A673 (cell line): ENCODE measurements at regions not wholly inside any gene's neighbourhood (a gene's known extent, or its start where the extent isn't known, plus 50 kb on each side); places are given as distances from the start of the nearest gene placed in this dataset.

Experiments
- BruUV-seq: library from RNA; stranded (reverse); fragments of 400-500 nt; replicated peaks from 2 replicates; lab custom pipeline; 2021; lab: Mats Ljungman, UMichigan
- CTCF ChIA-PET: fragments of 300-600 bp; sonication (Branson Sonifier 250); formaldehyde crosslinking; loops from one replicate; lab custom pipeline; 2022; ENCODE audit warnings: antibody characterized with exemption; lab: Charles Lee
- POLR2A ChIA-PET: fragments of 300-600 bp; sonication (Branson Sonifier 250); formaldehyde crosslinking; loops from one replicate; lab custom pipeline; 2022; ENCODE audit warnings: antibody characterized with exemption; ENCODE audit not compliant: low non-redundant PET; lab: Charles Lee
- DNase-seq: peaks from one replicate; pipeline ENCODE4 v3.0.0-alpha.2; 2015; ENCODE audit warnings: low spot score
- H3K27ac ChIP-seq: fragments of 200-600 bp; sonication (generic); 2 replicates; pipeline ENCODE4 v1.5.1; 2016; ENCODE audit warnings: mixed run types, low read depth, mild to moderate bottlenecking, mixed read lengths, antibody characterized with exemption, low read length; ENCODE audit not compliant: poor library complexity, severe bottlenecking
- H3K27me3 ChIP-seq: fragments of 200-600 bp; sonication (generic); replicated peaks from 2 replicates; pipeline ENCODE4 v1.6.1; 2017; ENCODE audit warnings: mixed run types, low read depth, mild to moderate bottlenecking, mixed read lengths, antibody characterized with exemption, low read length; ENCODE audit not compliant: insufficient read depth, poor library complexity
- H3K36me3 ChIP-seq: fragments of 200-600 bp; sonication (generic); 2 replicates; pipeline ENCODE4 v1.6.1; 2016; ENCODE audit warnings: mixed run types, mild to moderate bottlenecking, mixed read lengths, antibody characterized with exemption, low read length; ENCODE audit not compliant: insufficient read depth, poor library complexity, severe bottlenecking
- H3K4me1 ChIP-seq: fragments of 200-600 bp; sonication (generic); 2 replicates; pipeline ENCODE4 v1.6.1; 2017; ENCODE audit warnings: mixed run types, mild to moderate bottlenecking, mixed read lengths, antibody characterized with exemption, low read length; ENCODE audit not compliant: insufficient read depth, poor library complexity, severe bottlenecking
- H3K4me3 ChIP-seq: fragments of 200-600 bp; sonication (generic); 2 replicates; pipeline ENCODE4 v1.5.1; 2016; ENCODE audit warnings: low read depth, mixed run types, mild to moderate bottlenecking, mixed read lengths, low read length; ENCODE audit not compliant: poor library complexity, severe bottlenecking
- H3K9me3 ChIP-seq: fragments of 200-600 bp; sonication (generic); 2 replicates; pipeline ENCODE4 v1.6.1; 2016; ENCODE audit warnings: mixed run types, low read depth, mild to moderate bottlenecking, mixed read lengths, antibody characterized with exemption, low read length; ENCODE audit not compliant: poor library complexity, severe bottlenecking
- EZH2 ChIP-seq: fragments of 200-600 bp; sonication (generic); IDR thresholded peaks from 2 replicates; pipeline ENCODE4 v1.6.1; 2017; ENCODE audit warnings: borderline replicate concordance, low read depth, mild to moderate bottlenecking, mixed read lengths, antibody characterized with exemption, low read length; ENCODE audit not compliant: poor library complexity, severe bottlenecking
- intact Hi-C: fragments of 100-400 bp; cut with micrococcal nuclease; formaldehyde crosslinking; loops from one replicate; pipeline ENCODE4 v1.10.0; 2022; ENCODE audit not compliant: unreplicated experiment
- TF ChIP-seq, protein P1 (sequence below): fragments of 300-800, 200-600 bp; sonication (generic); conservative IDR thresholded peaks from 2 replicates; pipeline ENCODE4 v1.5.1; 2017; ENCODE audit warnings: low read depth, mild to moderate bottlenecking, antibody characterized with exemption, low read length, moderate library complexity, mixed read lengths

DNA sequence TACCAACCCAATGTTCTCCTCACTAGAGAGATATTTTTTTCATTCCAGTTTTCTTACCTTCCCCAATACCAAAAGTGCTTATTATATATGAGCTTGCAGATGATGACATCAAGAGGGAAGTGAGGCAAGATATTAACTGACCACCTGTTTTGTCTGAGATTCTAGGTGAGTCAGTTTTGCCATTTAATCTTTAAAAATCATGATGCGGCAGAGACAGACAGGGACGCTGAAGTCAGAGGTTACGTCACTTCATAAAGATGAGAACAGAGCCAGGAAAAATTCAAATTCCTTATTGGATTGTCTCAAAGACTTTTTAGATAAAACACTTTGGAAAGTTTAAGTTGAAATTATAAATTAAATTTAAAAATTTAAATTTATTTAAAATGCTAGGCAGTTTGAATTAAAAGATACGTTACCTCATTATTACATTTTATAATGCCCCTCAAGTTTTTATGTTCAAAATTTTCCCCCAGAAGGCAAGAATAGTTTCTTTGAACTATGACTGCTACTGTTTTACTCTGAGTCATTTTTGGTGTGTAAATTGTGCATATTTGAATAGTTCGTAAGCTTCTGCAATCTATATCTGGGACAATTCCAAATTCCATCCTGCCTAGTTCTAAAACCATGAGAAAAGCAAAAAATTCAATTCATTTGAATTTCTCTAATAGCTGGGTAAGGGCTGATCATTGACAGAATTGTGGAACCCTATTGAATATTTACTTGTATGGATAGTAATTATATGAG is 839.6 kb upstream of the GOT2 start:
- no peaks in the 10 kb centered on the region for H3K4me1 ChIP-seq
- BruUV-seq = no TSS peak
- intact Hi-C loops = no loop called here
- no peaks in the 10 kb centered on the region for H3K36me3 ChIP-seq
- no peak overlapping the region for H3K4me3 ChIP-seq
- no peak for TF ChIP-seq EZH2
- TF ChIP-seq, protein P1, sequence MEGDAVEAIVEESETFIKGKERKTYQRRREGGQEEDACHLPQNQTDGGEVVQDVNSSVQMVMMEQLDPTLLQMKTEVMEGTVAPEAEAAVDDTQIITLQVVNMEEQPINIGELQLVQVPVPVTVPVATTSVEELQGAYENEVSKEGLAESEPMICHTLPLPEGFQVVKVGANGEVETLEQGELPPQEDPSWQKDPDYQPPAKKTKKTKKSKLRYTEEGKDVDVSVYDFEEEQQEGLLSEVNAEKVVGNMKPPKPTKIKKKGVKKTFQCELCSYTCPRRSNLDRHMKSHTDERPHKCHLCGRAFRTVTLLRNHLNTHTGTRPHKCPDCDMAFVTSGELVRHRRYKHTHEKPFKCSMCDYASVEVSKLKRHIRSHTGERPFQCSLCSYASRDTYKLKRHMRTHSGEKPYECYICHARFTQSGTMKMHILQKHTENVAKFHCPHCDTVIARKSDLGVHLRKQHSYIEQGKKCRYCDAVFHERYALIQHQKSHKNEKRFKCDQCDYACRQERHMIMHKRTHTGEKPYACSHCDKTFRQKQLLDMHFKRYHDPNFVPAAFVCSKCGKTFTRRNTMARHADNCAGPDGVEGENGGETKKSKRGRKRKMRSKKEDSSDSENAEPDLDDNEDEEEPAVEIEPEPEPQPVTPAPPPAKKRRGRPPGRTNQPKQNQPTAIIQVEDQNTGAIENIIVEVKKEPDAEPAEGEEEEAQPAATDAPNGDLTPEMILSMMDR = no peak
- POLR2A ChIA-PET = no interaction called here
- no peak overlapping the region for H3K27ac ChIP-seq
- DNase-seq = no peak
- H3K27me3 ChIP-seq = no peaks in the 10 kb centered on the region
- CTCF ChIA-PET = no interaction called here
- no peaks in the 10 kb centered on the region for H3K9me3 ChIP-seq

DNA sequence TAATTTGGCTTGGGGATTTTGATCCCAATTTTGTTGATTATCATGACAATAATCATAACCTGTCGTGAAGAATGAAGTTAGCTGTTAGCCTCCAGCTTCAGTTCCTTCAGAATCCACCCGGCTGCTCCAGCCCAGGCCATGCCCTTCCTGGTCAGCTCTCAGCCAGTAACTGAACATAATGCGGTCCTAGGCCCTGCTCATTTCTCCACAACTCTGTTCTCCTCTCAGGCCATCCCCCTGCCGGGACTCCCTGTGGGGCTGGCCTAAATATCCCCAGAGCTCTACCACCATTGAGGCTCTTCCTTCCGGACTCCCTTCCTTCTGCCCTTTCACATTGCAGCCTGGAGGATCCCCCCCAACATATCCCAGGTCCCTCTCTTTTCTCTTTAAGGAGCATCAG is 833.4 kb upstream of the GOT2 start:
- no peak overlapping the region for H3K4me3 ChIP-seq
- no TSS peak for BruUV-seq
- H3K9me3 ChIP-seq = no peaks in the 10 kb centered on the region
- TF ChIP-seq, protein P1 = no peak
- TF ChIP-seq EZH2 = no peak
- H3K27me3 ChIP-seq = no peaks in the 10 kb centered on the region
- H3K36me3 ChIP-seq = no peaks in the 10 kb centered on the region
- H3K27ac ChIP-seq = no peak overlapping the region
- POLR2A ChIA-PET = no interaction called here
- CTCF ChIA-PET = no interaction called here
- no peaks in the 10 kb centered on the region for H3K4me1 ChIP-seq
- intact Hi-C loops = no loop called here
- no peak for DNase-seq

DNA sequence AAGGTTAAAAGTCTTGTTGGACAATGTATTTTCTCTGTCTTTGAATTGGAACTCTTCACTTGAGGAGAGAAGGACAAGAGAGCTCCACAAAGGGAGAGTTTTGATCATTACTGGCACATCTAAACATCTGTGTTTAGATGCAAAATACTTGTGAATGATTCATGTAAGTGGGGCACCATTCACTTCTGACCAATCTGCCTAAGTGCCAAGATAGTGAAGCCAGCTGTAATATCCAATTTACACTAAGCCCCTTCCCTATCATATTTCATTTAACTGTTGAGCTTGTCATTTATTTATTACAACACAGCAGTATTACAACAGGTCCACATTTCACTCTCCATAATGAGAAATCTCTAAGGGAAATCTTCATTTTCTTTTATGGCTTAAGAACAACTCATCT is 832.3 kb upstream of the GOT2 start:
- POLR2A ChIA-PET = no interaction called here
- no peaks in the 10 kb centered on the region for H3K9me3 ChIP-seq
- H3K27me3 ChIP-seq = no peaks in the 10 kb centered on the region
- no peaks in the 10 kb centered on the region for H3K36me3 ChIP-seq
- intact Hi-C loops = no loop called here
- no peak overlapping the region for H3K27ac ChIP-seq
- no peaks in the 10 kb centered on the region for H3K4me1 ChIP-seq
- BruUV-seq = no TSS peak
- no peak overlapping the region for H3K4me3 ChIP-seq
- TF ChIP-seq EZH2 = no peak
- CTCF ChIA-PET = no interaction called here
- DNase-seq = no peak

DNA sequence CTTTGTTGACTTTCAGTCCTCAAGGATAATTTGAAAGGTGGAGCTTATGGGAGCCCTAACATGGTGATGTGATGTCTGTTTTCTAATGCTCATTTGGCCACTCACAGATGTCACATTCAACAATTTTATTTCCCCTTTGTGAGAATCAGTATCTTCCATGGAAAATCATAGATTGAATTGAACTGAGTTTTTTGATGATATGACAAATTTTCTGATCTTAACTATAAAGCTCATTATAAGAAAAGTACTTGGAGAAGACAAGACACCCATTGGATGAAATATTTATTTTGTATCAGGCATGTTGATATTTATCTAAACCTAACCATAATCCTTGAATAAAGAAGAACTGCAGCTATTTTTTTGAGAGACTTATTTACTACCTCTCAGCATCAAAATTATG is 824.6 kb upstream of the GOT2 start:
- Histone ChIP-seq H3K27ac (no peak overlapping the region), H3K27me3 (no peaks in the 10 kb centered on the region), H3K4me1 (no peaks in the 10 kb centered on the region), H3K36me3 (no peaks in the 10 kb centered on the region), H3K9me3 (no peaks in the 10 kb centered on the region), H3K4me3 (no peak overlapping the region)
- TF ChIP-seq, protein P1 = no peak
- TF ChIP-seq EZH2 = no peak
- ChIA-PET POLR2A (no interaction called here), CTCF (no interaction called here)
- no TSS peak for BruUV-seq
- no peak for DNase-seq
- intact Hi-C loops = no loop called here
